ENCODE measurements at regions not wholly inside any gene's neighbourhood (a gene's known extent, or its start where the extent isn't known, plus 50 kb on each side); places are given as distances from the start of the nearest gene placed in this dataset.

DNA sequence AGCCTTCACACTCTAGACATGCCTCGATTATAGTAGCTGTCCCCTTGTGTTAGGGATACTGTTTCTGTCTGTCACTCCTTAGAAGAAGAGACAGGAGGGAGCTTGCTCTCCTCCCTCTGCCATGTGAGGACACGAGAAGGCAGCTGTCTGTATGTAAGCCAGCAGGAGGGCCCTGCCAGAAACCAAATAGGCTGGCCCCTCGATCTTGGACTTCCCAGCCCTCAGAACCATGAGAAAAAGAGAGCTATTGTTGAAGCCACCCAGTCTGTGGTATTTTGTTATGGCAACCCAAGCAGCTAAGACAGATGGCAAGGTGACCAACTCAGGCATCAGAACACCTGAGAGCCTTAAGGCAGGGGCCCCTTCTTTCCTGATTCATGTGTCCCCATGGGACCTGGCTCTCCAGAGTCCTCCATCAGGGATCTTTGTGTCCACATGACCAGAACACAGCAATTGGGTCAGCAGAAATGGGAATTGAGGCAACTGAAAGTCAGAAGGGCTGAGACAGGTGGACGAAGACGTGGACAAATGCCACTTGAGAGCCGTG, 65.6 kb upstream of the NPAS1 start:
- intact Hi-C loops (cut with DNase I), result no loop called here
- DNase-seq, result no peak
- Histone ChIP-seq H3K4me1 (peaks cover 0 to 33% (median 22%) of the 10 kb centered on the region in 4 donors), H3K27ac (no peak overlapping the region), H3K27me3 (no peaks in the 10 kb centered on the region), H3K36me3 (no peaks in the 10 kb centered on the region), H3K9me3 (no peaks in the 10 kb centered on the region), H3K4me3 (no peak overlapping the region)
- 74 to 88% methylated on average over 6 of the region's 6 CpGs for WGBS, 2 donors
- TF ChIP-seq POLR2A (IDR thresholded peaks at IDR 0.05) (no peak), EP300 (IDR thresholded peaks at IDR 0.05) (no peak), POLR2AphosphoS5 (IDR thresholded peaks at IDR 0.05) (no peak), CTCF (IDR thresholded peaks at IDR 0.05) (no peak)

DNA sequence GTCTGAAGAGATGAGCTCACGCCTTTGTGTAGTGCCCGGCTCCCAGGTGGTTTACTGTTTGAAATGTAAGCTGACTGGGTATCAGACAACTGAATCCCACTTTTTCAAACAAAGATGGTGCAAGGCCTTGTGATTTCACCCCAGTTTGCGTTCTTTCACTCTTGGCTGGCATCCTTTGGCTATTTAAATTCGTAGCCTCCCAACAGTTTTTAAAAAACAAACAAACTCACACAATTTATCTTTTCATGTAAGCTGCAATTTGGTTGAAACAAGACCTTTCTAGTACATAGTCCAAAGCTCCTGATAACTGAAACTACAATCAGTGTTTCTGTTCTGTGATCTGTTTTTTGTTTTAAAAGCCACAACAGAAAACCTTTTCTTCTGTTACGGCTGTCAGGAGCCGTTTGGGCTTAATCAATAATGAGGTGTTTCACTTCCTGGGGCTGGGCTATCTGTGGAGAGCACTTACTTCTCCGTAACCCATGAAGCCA, 65.1 kb upstream of the NPAS1 start:
- DNase-seq, result no peak
- intact Hi-C loops (cut with DNase I), result no loop called here
- no peak overlapping the region for H3K4me3 ChIP-seq
- no peaks in the 10 kb centered on the region for H3K36me3 ChIP-seq
- TF ChIP-seq CTCF (IDR thresholded peaks at IDR 0.05) (no peak), EP300 (IDR thresholded peaks at IDR 0.05) (no peak), POLR2AphosphoS5 (IDR thresholded peaks at IDR 0.05) (no peak), POLR2A (IDR thresholded peaks at IDR 0.05) (no peak)
- peak overlapping the region in 1 of 4 donors; percentile 41 for H3K27ac ChIP-seq
- H3K27me3 ChIP-seq, result no peaks in the 10 kb centered on the region
- WGBS, 2 donors, result 26 to 49% methylated on average over 7 of the region's 7 CpGs
- peaks cover 0 to 34% (median 22%) of the 10 kb centered on the region in 4 donors for H3K4me1 ChIP-seq
- H3K9me3 ChIP-seq, result no peaks in the 10 kb centered on the region

- Histone ChIP-seq H3K9me3 (no peaks in the 10 kb centered on the region), H3K4me1 (peaks cover 0 to 32% (median 20%) of the 10 kb centered on the region in 4 donors), H3K36me3 (no peaks in the 10 kb centered on the region), H3K4me3 (no peak overlapping the region), H3K27me3 (no peaks in the 10 kb centered on the region), H3K27ac (peak overlapping the region in 1 of 4 donors; percentile 41)
- WGBS, 2 donors, result 39 to 42% methylated on average over 10 of the region's 10 CpGs
- no peak for DNase-seq
- TF ChIP-seq CTCF (IDR thresholded peaks at IDR 0.05) (no peak), EP300 (IDR thresholded peaks at IDR 0.05) (no peak), POLR2AphosphoS5 (IDR thresholded peaks at IDR 0.05) (no peak)
- intact Hi-C loops (cut with DNase I), result no loop called here
Measured at GRCh38 chr19:46954993-46955812, 64.4 kb upstream of the NPAS1 start.

- H3K27ac ChIP-seq, result no peak overlapping the region
- intact Hi-C loops (cut with DNase I), result no loop called here
- no peak overlapping the region for H3K4me3 ChIP-seq
- no peaks in the 10 kb centered on the region for H3K9me3 ChIP-seq
- H3K4me1 ChIP-seq, result peaks cover 0 to 25% (median 14%) of the 10 kb centered on the region in 4 donors
- no peaks in the 10 kb centered on the region for H3K36me3 ChIP-seq
- no peak for DNase-seq
- 80 to 88% methylated on average over 6 of the region's 6 CpGs for WGBS, 2 donors
- TF ChIP-seq CTCF (IDR thresholded peaks at IDR 0.05) (no peak), POLR2AphosphoS5 (IDR thresholded peaks at IDR 0.05) (no peak), EP300 (IDR thresholded peaks at IDR 0.05) (no peak), POLR2A (IDR thresholded peaks at IDR 0.05) (no peak)
- H3K27me3 ChIP-seq, result no peaks in the 10 kb centered on the region
Measured at GRCh38 chr19:46955813-46956371, 63.7 kb upstream of the NPAS1 start.
